ENCODE measurements at regions not wholly inside any gene's neighbourhood (a gene's known extent, or its start where the extent isn't known, plus 50 kb on each side); places are given as distances from the start of the nearest gene placed in this dataset.

DNA sequence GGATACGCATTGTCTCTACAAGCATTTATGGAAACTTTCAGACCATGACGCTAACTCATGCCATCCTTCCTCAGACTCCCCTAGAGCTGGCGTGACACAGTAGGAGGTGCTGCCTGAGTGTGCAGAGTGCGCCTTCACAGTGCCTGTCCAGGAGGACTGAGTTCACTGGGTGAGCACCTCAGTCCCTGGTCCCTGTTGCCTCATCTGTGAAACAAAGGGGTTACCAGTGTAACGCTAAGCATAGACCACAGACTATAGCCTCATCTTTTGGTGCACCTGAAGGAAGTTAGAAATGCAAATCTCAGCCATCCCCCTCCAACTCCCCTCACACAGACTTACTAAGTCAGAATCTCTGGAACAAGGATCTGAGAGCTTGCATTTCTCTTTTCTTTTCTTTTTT lies 142.8 kb downstream of the TMEM17 start:
- no peak for TF ChIP-seq ZNF37A (tag by site-specific recombination; IDR thresholded peaks at IDR 0.05)
- no peak for TF ChIP-seq ZNF292 (tag by site-specific recombination; IDR thresholded peaks at IDR 0.05; ENCODE audit: borderline replicate concordance, low read depth)
- TF ChIP-seq, protein P1, sequence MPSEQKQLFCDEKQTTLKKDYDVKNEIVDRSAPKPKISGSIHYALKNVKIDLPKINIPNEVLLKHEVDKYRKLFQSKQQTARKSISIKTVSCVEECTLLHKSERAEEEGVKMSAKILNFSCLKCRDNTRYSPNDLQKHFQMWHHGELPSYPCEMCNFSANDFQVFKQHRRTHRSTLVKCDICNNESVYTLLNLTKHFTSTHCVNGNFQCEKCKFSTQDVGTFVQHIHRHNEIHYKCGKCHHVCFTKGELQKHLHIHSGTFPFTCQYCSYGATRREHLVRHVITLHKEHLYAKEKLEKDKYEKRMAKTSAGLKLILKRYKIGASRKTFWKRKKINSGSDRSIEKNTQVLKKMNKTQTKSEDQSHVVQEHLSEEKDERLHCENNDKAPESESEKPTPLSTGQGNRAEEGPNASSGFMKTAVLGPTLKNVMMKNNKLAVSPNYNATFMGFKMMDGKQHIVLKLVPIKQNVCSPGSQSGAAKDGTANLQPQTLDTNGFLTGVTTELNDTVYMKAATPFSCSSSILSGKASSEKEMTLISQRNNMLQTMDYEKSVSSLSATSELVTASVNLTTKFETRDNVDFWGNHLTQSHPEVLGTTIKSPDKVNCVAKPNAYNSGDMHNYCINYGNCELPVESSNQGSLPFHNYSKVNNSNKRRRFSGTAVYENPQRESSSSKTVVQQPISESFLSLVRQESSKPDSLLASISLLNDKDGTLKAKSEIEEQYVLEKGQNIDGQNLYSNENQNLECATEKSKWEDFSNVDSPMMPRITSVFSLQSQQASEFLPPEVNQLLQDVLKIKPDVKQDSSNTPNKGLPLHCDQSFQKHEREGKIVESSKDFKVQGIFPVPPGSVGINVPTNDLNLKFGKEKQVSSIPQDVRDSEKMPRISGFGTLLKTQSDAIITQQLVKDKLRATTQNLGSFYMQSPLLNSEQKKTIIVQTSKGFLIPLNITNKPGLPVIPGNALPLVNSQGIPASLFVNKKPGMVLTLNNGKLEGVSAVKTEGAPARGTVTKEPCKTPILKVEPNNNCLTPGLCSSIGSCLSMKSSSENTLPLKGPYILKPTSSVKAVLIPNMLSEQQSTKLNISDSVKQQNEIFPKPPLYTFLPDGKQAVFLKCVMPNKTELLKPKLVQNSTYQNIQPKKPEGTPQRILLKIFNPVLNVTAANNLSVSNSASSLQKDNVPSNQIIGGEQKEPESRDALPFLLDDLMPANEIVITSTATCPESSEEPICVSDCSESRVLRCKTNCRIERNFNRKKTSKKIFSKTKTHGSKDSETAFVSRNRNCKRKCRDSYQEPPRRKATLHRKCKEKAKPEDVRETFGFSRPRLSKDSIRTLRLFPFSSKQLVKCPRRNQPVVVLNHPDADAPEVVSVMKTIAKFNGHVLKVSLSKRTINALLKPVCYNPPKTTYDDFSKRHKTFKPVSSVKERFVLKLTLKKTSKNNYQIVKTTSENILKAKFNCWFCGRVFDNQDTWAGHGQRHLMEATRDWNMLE (tag by site-specific recombination; conservative IDR thresholded peaks at IDR 0.05; ENCODE audit: low read depth) = no peak
- no peak for TF ChIP-seq ZNF670 (tag by site-specific recombination; IDR thresholded peaks at IDR 0.05; ENCODE audit: low read depth)
- no peak for TF ChIP-seq ZNF677 (tag by site-specific recombination; IDR thresholded peaks at IDR 0.05)
- no peak for TF ChIP-seq ZFHX2 (tag by site-specific recombination; conservative IDR thresholded peaks at IDR 0.05)
- Histone ChIP-seq H3K36me3 (ENCODE audit: control insufficient read depth in 2 of 2, insufficient read depth in 1 of 2, low read length in 2 of 2) (no peaks in the 10 kb centered on the region), H3K9me3 (ENCODE audit: control insufficient read depth, insufficient read depth, low read depth, low read length) (no peaks in the 10 kb centered on the region), H3K27ac (ENCODE audit: extremely low read depth, low read depth, low read length) (no peak overlapping the region), H3K4me3 (ENCODE audit: low read depth, low read length) (no peak overlapping the region), H3K4me1 (ENCODE audit: control insufficient read depth, insufficient read depth, low read length) (no peaks in the 10 kb centered on the region)
- ChIA-PET CTCF (interaction anchor here (0.6 kb wide), 1 partner anchor 12 kb away, joined by 5 read pairs; no protein-coding TSS in a partner anchor), POLR2A (no interaction called here)

DNA sequence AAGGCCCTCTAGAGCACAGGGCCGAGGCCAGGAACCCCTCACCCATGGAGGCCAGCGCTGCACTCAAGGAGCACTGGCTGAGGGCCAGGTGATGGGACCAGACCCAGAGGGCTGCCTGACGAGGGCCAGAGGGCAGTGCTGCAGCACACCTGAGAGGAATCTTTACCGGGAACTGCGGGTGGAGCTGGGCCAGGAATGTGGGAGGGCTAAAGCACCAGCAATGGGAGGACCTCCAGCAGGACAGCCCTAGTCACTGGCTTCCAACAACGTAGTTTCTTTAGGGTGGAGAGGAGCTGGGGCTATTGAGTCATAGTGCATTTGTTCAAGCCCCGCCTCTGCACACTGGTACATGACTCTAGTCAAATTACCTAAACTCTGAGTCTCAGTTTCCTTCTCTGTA lies 143.4 kb downstream of the TMEM17 start:
- POLR2A ChIA-PET = no interaction called here
- Histone ChIP-seq H3K4me1 (ENCODE audit: control insufficient read depth, insufficient read depth, low read length) (no peaks in the 10 kb centered on the region), H3K9me3 (ENCODE audit: control insufficient read depth, insufficient read depth, low read depth, low read length) (no peaks in the 10 kb centered on the region), H3K4me3 (ENCODE audit: low read depth, low read length) (no peak overlapping the region), H3K36me3 (ENCODE audit: control insufficient read depth in 2 of 2, insufficient read depth in 1 of 2, low read length in 2 of 2) (no peaks in the 10 kb centered on the region), H3K27ac (ENCODE audit: extremely low read depth, low read depth, low read length) (no peak overlapping the region)
- TF ChIP-seq ZNF174 (tag by site-specific recombination; IDR thresholded peaks at IDR 0.05) = no peak
- no peak for TF ChIP-seq ZNF544 (tag by site-specific recombination; IDR thresholded peaks at IDR 0.05)
- no peak for TF ChIP-seq ZNF155 (tag by site-specific recombination; IDR thresholded peaks at IDR 0.05)
- no peak for TF ChIP-seq ZNF658 (tag by site-specific recombination; IDR thresholded peaks at IDR 0.05)
- TF ChIP-seq, protein P2, sequence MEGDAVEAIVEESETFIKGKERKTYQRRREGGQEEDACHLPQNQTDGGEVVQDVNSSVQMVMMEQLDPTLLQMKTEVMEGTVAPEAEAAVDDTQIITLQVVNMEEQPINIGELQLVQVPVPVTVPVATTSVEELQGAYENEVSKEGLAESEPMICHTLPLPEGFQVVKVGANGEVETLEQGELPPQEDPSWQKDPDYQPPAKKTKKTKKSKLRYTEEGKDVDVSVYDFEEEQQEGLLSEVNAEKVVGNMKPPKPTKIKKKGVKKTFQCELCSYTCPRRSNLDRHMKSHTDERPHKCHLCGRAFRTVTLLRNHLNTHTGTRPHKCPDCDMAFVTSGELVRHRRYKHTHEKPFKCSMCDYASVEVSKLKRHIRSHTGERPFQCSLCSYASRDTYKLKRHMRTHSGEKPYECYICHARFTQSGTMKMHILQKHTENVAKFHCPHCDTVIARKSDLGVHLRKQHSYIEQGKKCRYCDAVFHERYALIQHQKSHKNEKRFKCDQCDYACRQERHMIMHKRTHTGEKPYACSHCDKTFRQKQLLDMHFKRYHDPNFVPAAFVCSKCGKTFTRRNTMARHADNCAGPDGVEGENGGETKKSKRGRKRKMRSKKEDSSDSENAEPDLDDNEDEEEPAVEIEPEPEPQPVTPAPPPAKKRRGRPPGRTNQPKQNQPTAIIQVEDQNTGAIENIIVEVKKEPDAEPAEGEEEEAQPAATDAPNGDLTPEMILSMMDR (tag by site-specific recombination; IDR thresholded peaks at IDR 0.05) = no peak
- TF ChIP-seq, protein P3, sequence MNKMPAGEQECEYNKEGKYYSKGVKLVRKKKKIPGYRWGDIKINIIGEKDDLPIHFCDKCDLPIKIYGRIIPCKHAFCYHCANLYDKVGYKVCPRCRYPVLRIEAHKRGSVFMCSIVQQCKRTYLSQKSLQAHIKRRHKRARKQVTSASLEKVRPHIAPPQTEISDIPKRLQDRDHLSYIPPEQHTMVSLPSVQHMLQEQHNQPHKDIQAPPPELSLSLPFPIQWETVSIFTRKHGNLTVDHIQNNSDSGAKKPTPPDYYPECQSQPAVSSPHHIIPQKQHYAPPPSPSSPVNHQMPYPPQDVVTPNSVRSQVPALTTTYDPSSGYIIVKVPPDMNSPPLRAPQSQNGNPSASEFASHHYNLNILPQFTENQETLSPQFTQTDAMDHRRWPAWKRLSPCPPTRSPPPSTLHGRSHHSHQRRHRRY (tag by site-specific recombination; IDR thresholded peaks at IDR 0.05) = no peak
- no peak for TF ChIP-seq ZSCAN16 (tag by site-specific recombination; IDR thresholded peaks at IDR 0.05)
- no peak for TF ChIP-seq ZNF23 (tag by site-specific recombination; IDR thresholded peaks at IDR 0.05; ENCODE audit: borderline replicate concordance)
- TF ChIP-seq ZNF221 (tag by site-specific recombination; IDR thresholded peaks at IDR 0.05; ENCODE audit: borderline replicate concordance) = no peak
- no peak for TF ChIP-seq ZNF266 (tag by site-specific recombination; IDR thresholded peaks at IDR 0.05; ENCODE audit: low read depth)
- no peak for TF ChIP-seq ZNF37A (tag by site-specific recombination; IDR thresholded peaks at IDR 0.05)
- no peak for TF ChIP-seq ZNF214 (tag by site-specific recombination; IDR thresholded peaks at IDR 0.05; ENCODE audit: borderline replicate concordance)
- TF ChIP-seq OVOL3 (tag by site-specific recombination; IDR thresholded peaks at IDR 0.05) = no peak
- TF ChIP-seq ZNF626 (tag by site-specific recombination; IDR thresholded peaks at IDR 0.05) = no peak
- TF ChIP-seq TRIM28 (IDR thresholded peaks at IDR 0.05; ENCODE audit: borderline replicate concordance, low read length) = no peak
- TF ChIP-seq ZNF837 (tag by site-specific recombination; IDR thresholded peaks at IDR 0.05) = no peak
- no peak for TF ChIP-seq GFI1B (tag by site-specific recombination; IDR thresholded peaks at IDR 0.05)
- no peak for TF ChIP-seq MZF1 (tag by site-specific recombination; IDR thresholded peaks at IDR 0.05; ENCODE audit: borderline replicate concordance)
- no peak for TF ChIP-seq ZNF202 (tag by site-specific recombination; IDR thresholded peaks at IDR 0.05; ENCODE audit: borderline replicate concordance)
- CTCF ChIA-PET = no interaction called here

All from HEK293 (cell line).